ENCODE measurements at regions not wholly inside any gene's neighbourhood (a gene's known extent, or its start where the extent isn't known, plus 50 kb on each side); places are given as distances from the start of the nearest gene placed in this dataset.
"Not testable (repeated sequence)": the region's sequence is repeated elsewhere in the genome, so short reads cannot be mapped to it uniquely, and the experiment has no call there.

- DNase-seq, result no peak
Measured at GRCh38 chr2:212766921-212767320, 228.3 kb upstream of the ERBB4 start.

DNA sequence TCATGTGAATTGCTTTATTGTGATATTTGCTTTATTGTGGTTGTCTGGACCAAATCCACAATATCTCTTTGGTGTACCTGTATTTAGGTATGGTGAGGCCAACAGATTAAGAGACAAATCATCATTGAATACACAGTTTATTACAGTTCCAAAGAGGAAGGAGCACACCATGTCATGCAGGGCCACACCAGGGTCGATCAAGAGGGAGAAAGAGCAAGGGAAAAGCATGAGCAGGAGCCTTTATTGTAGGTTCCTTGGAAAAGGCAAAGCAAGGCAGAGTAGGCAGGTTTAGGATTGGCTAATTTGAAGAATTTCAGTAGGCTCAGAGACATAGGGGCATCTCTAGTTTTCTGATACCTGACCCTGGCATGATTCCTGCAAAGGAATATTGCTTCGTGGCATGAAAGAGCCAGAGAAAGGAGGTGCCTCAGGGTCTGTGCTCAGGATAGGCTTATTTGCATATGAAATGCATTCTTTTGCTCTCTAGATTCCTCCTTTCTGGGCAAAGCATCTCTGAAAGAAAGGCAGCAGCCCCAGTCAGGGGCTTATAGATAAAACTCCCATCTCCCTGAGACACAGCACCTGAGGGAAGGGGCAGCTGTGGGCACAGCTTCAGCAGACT is 214.2 kb upstream of the ERBB4 start:
- DNase-seq, result no peak

GRCh38 chr2:212745359-212745758 is 206.8 kb upstream of the ERBB4 start:
- DNase-seq, result no peak

- DNase-seq, result no peak
Measured at GRCh38 chr2:212737392-212738172, 199.0 kb upstream of the ERBB4 start.

DNA sequence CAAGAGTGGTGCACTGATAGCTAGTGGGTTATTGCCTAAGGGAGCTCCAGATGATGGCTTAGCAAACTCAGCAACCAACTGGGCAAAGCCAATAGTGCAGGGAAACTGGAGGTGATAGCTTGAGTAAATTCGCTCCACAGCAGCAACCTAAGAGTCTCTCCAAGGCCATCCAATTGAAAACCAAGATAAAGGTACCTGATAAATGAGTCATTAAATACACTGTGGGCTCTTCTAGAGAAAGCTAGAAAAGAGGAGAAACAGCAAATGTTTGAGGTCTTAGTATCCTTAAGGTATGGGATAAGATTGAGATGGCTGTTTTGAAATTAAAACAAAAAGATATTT is 197.8 kb upstream of the ERBB4 start:
- no peak for DNase-seq

GRCh38 chr2:212733273-212733672 is 194.7 kb upstream of the ERBB4 start:
- DNase-seq, result no peak

- DNase-seq, result no peak
Measured at GRCh38 chr2:212732860-212733259, 194.3 kb upstream of the ERBB4 start.

GRCh38 chr2:212730994-212731393 is 192.4 kb upstream of the ERBB4 start:
- DNase-seq, result no peak

- DNase-seq, result no peak
Measured at GRCh38 chr2:212728717-212729116, 190.1 kb upstream of the ERBB4 start.

DNA sequence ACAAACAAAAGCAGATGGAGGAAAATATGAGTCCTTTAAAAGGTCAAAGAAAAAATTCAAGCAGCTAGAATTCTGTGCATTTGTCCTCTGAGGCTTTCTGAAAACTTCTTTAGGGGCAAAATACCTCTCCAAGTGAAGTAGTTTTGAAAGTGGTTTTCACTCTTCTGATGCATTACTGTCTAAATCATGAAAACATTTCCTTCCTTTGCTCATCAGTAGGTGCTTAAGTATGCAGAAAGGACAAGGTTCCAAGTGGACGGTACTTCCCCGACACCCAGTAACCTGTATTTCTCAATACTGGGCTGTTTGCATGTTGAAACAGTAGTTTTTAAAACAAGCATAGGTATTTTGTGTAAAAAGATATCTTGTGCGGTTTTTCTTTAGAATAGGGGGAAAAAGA is 189.1 kb upstream of the ERBB4 start:
- DNase-seq, result no peak

- no peak for DNase-seq
Measured at GRCh38 chr2:212726403-212726802, 187.8 kb upstream of the ERBB4 start.

DNA sequence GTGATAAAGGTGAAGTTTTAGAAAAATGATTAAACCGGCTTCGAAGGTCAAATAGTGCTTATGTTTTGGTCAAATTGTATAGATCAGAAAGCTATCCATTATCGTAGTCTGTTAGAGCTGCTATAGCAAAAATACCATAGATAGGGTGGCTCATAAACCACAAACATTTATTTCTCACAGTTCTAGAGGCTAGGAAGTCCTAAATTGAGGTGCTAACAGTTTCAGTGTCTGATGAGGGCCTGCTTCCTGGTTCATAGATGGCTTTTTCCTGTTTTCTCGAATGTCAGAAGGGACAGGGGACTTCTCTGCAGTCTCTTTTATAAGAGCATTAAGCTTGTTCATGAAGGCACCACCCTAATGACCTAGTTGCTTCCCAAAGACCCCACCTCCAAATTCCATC is 186.6 kb upstream of the ERBB4 start:
- no peak for DNase-seq

GRCh38 chr2:212723226-212723625 is 184.6 kb upstream of the ERBB4 start:
- no peak for DNase-seq

DNA sequence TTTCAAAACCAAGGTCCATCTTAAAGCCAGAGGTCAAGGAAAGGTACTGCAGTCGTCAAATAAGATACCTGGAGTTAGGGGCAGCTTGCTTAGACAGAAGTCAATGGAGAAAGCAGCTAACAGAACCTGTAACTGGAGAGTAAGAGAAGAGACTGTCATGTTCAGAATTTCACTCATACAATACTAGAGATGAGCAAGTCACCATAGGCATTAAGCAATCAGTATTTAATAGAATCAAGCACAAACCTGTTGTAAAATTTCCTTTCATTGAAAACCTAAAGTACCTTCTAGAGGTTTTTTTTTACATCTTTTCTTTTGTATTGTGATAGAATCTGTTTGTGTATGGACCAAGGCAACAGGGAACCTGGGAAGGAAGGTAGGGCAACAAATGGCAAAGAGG is 183.4 kb upstream of the ERBB4 start:
- no peak for DNase-seq

DNA sequence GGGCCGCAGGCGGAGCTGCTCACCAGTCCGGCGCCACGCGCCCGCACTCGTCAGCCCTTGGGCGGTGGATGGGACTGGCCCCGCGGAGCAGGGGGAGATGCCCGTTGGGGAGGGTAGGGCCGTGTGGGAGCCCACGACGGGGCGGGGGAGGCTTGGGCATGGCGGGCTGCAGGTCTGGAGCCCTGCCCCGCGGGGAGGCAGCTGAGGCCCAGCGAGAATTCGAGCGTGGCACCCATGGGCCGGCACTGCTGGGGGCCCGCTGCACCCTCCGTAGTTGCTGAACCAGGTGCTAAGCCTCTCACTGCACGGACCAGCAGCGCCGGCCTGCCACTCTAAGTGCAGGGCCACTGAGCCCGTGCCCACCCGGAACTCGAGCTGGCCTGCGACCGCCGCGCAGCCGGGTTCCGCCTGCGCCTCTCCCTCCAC is 182.4 kb upstream of the ERBB4 start:
- DNase-seq, result no peak

- not testable (repeated sequence) for DNase-seq
Measured at GRCh38 chr2:212715411-212715810, 176.8 kb upstream of the ERBB4 start.

DNA sequence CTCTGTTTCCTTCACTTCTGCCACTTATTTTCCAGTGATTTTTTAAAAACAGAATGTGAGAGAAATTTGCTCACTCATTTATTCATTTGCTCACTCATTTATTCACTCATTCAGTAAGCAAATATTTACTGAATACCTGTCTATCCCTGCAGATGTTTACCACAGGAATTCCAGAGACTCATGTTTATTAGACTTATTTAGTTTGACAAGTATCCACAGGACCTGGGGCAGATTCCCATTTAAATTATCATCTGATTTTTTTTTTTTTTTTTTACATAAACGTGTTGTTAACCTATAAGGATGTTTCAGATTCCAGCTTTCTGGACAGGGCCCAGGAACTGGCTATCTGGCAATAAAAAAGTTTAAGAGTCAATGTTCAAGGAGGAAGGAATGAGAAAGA is 175.1 kb upstream of the ERBB4 start:
- DNase-seq, result no peak

DNA sequence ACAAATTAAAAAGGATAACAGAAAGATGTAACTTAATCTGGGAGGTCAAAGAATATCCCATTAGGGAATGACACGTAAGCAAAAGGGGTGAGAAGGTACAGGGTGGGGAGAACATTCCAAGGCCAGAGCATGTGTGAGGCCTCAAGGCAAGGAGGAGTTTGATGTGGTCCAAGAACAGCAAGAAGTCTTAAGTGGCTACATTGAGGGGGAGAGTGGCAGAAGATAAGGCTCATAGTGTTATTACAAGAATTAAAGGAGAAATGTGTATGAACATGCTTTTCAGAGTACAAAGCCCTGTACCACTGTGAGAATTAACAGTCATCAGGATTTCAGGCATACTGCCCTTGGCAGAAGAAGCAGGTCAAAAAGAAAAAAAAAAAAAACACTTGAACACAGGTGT is 174.4 kb upstream of the ERBB4 start:
- DNase-seq, result no peak

DNA sequence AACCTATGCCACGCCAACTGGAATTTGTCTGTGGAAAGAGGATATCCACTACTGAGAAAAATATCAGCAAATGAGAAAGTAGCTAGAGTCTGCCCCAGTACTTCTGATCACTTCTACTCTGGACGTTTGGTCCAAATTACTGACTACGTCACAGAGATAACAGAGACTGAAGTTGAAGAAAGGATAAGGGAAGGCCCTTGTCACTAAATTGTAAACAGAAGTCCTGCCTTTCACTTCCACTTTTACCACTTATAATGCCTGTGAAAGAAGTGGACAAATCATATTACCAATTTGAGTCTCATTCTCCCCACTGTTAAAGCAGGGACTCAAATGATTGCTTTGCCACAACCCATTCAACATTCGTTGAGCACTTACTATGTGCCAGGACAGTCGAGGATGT is 173.9 kb upstream of the ERBB4 start:
- DNase-seq, result no peak

DNA sequence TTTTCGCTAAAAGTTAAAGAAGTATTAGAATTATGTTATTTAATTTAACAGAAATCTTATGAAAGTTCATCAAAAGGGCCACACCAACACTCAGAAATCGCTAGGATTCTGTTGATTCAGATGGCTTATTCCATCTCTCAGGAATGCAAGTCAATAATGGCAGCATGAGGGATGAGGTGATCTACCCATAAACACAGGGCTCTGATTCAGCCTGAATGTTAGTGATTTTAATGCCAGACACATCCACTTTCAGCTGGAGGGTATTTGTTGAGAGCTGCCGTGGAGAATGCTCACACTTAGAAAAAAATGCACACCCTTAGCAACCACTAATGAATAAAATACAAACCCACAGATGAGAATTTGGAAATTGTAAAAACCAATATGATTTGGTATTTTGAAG is 173.3 kb upstream of the ERBB4 start:
- DNase-seq, result no peak

- no peak for DNase-seq
Measured at GRCh38 chr2:212709280-212709679, 170.7 kb upstream of the ERBB4 start.

- DNase-seq, result no peak
Measured at GRCh38 chr2:212708355-212708754, 169.8 kb upstream of the ERBB4 start.

DNA sequence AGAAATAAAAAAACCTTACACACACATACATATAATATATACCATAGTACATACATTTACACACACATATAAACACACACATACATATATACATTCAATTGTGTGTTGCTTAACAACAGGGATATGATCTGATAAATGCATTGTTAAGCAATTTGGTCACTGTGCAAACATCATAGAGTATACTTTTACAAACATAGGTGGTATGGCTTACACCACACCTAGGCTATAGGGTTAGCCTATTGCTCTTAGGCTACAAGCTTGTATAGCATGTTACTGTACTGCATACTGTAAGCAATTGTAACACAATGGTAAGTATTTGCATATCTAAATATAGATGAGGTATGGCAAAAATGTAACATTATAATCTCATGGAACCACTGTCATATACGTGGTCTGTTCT is 156.8 kb upstream of the ERBB4 start:
- no peak for DNase-seq

- DNase-seq, result no peak
Measured at GRCh38 chr2:212694398-212694797, 155.8 kb upstream of the ERBB4 start.

- no peak for DNase-seq
Measured at GRCh38 chr2:212692466-212692865, 153.9 kb upstream of the ERBB4 start.
